CD4-positive, alpha-beta T cell (primary cell): ENCODE measurements at regions not wholly inside any gene's neighbourhood (a gene's known extent, or its start where the extent isn't known, plus 50 kb on each side); places are given as distances from the start of the nearest gene placed in this dataset.

ENCODE experiments used
- ATAC-seq: fragments of 200-7000 bp; cut with Tn5 transposase; one replicate; pipeline ENCODE4 v1.10.0; 2022; ENCODE audit warnings: mild to moderate bottlenecking; ENCODE audit not compliant: poor library complexity
- CTCF ChIA-PET: fragments of 350-600 bp; sonication (Branson Sonifier 250); formaldehyde crosslinking; loops from one replicate; lab custom pipeline; 2021; ENCODE audit warnings: antibody characterized with exemption, inconsistent platforms; lab: Charles Lee
- POLR2A ChIA-PET: fragments of 350-600 bp; sonication (Branson Sonifier 250); formaldehyde crosslinking; loops from one replicate; lab custom pipeline; 2021; ENCODE audit warnings: antibody characterized with exemption, inconsistent platforms; lab: Charles Lee
- DNase-seq, 14 experiments: peaks; one replicate each; pipeline ENCODE4 v3.0.0-alpha.2; 2013 to 2020; ENCODE audit warnings: mixed read lengths in 2 of 14
- H3K27ac ChIP-seq, 2 donors: one replicate each; pipeline versions ENCODE4 v1.5.1 to v1.7.0; 2013; ENCODE audit warnings: low read length in 2 of 2, low read depth in 1 of 2, mild to moderate bottlenecking in 1 of 2
- H3K27me3 ChIP-seq, 2 experiments: 1 replicate in 1 of 2; 2 replicates in 1 of 2; pipeline versions ENCODE4 v1.6.1 to v1.7.0; 2013; ENCODE audit warnings: low read length in 2 of 2, control low read depth in 1 of 2, mild to moderate bottlenecking in 1 of 2, moderate library complexity in 1 of 2; ENCODE audit not compliant: insufficient read depth in 2 of 2, control insufficient read depth in 1 of 2
- H3K36me3 ChIP-seq: one replicate; pipeline ENCODE4 v1.6.1; 2013; ENCODE audit warnings: low read length, control low read depth; ENCODE audit not compliant: insufficient read depth
- H3K4me1 ChIP-seq: one replicate; pipeline ENCODE4 v1.6.1; 2013; ENCODE audit warnings: low read length, control low read depth; ENCODE audit not compliant: insufficient read depth
- H3K4me3 ChIP-seq: one replicate; pipeline ENCODE4 v1.5.1; 2013; ENCODE audit warnings: mild to moderate bottlenecking, low read length, moderate library complexity
- H3K9me3 ChIP-seq, 2 experiments: 1 replicate in 1 of 2; 2 replicates in 1 of 2; pipeline versions ENCODE4 v1.6.1 to v1.7.0; 2013; ENCODE audit warnings: low read length in 2 of 2, mild to moderate bottlenecking in 2 of 2, control low read depth in 1 of 2, moderate library complexity in 1 of 2; ENCODE audit not compliant: control insufficient read depth in 1 of 2, insufficient read depth in 1 of 2
- H3K27ac Mint-ChIP-seq: one replicate; pipeline ENCODE4 v1.8.0; 2020; ENCODE audit warnings: mixed read lengths
- H3K27me3 Mint-ChIP-seq: one replicate; pipeline ENCODE4 v1.8.0; 2021; ENCODE audit warnings: mixed read lengths
- H3K36me3 Mint-ChIP-seq: one replicate; pipeline ENCODE4 v1.8.0; 2021; ENCODE audit warnings: low read depth, mixed read lengths
- H3K4me1 Mint-ChIP-seq: one replicate; pipeline ENCODE4 v1.8.0; 2021; ENCODE audit warnings: low read depth, mixed read lengths
- H3K4me3 Mint-ChIP-seq: one replicate; pipeline ENCODE4 v1.8.0; 2020; ENCODE audit warnings: mild to moderate bottlenecking, mixed read lengths
- H3K9me3 Mint-ChIP-seq: one replicate; pipeline ENCODE4 v1.8.0; 2020; ENCODE audit warnings: mixed read lengths
- intact Hi-C, 2 experiments: fragments of 100-400 bp; cut with DNase I in 1 of 2; cut with micrococcal nuclease in 1 of 2; formaldehyde crosslinking; loops; one replicate each; pipeline versions ENCODE4 v1.15.1 to v1.9.0; 2023 to 2025; cut with DNase I, micrococcal nuclease
- TF ChIP-seq, protein P1 (sequence below): fragments of 200-600 bp; IDR thresholded peaks from one replicate; pipeline ENCODE4 v1.8.0; 2022; ENCODE audit warnings: antibody characterized with exemption, mild to moderate bottlenecking

DNA sequence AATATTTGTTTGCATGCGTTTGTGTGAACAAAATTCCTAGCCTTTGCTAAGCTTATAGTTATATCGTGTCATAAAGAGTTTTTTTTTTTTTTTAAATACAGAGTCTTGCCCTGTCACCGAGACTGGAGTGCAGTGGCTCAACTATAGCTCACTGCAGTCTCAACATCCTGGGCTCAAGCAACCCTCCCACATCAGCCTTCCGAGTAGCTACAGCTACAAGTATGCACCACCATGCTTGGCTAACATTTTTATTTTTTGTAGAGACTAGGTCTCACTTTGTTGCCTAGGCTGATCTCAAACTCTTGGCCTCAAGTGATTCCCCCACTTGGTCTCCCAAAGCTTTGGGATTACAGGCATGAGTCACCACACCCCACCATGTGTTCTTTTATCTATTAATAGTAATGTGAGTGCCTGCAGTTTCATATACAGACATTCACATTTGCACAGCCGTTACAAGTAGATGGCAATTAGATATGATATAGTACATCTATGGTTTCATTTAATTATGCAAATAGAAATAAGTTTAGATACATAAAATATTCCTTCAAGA is 848.6 kb downstream of the PDCD6IP start:
- intact Hi-C loops, result no loop called here
- Mint-ChIP-seq H3K4me1 (no peaks in the 10 kb centered on the region), H3K27me3 (no peaks in the 10 kb centered on the region), H3K4me3 (no peak overlapping the region), H3K36me3 (no peaks in the 10 kb centered on the region), H3K9me3 (no peaks in the 10 kb centered on the region), H3K27ac (no peak overlapping the region)
- Histone ChIP-seq H3K27ac (no peak overlapping the region), H3K36me3 (no peaks in the 10 kb centered on the region), H3K4me1 (no peaks in the 10 kb centered on the region), H3K9me3 (no peaks in the 10 kb centered on the region), H3K4me3 (no peak overlapping the region), H3K27me3 (no peaks in the 10 kb centered on the region)
- TF ChIP-seq, protein P1, sequence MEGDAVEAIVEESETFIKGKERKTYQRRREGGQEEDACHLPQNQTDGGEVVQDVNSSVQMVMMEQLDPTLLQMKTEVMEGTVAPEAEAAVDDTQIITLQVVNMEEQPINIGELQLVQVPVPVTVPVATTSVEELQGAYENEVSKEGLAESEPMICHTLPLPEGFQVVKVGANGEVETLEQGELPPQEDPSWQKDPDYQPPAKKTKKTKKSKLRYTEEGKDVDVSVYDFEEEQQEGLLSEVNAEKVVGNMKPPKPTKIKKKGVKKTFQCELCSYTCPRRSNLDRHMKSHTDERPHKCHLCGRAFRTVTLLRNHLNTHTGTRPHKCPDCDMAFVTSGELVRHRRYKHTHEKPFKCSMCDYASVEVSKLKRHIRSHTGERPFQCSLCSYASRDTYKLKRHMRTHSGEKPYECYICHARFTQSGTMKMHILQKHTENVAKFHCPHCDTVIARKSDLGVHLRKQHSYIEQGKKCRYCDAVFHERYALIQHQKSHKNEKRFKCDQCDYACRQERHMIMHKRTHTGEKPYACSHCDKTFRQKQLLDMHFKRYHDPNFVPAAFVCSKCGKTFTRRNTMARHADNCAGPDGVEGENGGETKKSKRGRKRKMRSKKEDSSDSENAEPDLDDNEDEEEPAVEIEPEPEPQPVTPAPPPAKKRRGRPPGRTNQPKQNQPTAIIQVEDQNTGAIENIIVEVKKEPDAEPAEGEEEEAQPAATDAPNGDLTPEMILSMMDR, result no peak
- POLR2A ChIA-PET, result no interaction called here
- DNase-seq, result no peak
- CTCF ChIA-PET, result no interaction called here
- ATAC-seq, result no peak

DNA sequence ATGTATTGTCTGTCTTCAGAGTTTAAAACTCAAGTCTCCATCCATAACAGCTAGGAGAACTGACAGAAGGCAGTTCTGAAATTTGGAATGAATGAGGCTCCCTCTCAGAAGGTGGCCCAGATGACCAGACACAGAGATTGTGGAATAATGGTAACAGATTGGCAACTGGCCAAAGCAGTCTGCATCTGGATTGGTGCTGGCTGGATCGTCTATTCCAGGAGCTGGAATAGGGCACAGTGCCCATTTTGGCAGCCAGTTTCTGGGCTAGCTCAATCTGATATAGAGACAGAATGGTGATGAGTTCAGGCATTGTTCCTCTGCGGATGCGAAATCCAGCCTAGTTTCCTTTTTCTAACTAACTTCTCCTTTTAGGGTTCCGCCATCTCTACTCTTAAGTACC is 851.7 kb downstream of the PDCD6IP start:
- TF ChIP-seq, protein P1, result no peak
- no peak overlapping the region for H3K4me3 Mint-ChIP-seq
- no peak overlapping the region for H3K4me3 ChIP-seq
- ChIA-PET POLR2A (no interaction called here), CTCF (no interaction called here)
- H3K36me3 ChIP-seq, result no peaks in the 10 kb centered on the region
- ATAC-seq (no peak), DNase-seq (no peak)
- H3K27ac Mint-ChIP-seq, result no peak overlapping the region
- H3K36me3 Mint-ChIP-seq, result no peaks in the 10 kb centered on the region
- H3K4me1 ChIP-seq, result no peaks in the 10 kb centered on the region
- H3K27ac ChIP-seq, result no peak overlapping the region
- no peaks in the 10 kb centered on the region for H3K27me3 Mint-ChIP-seq
- intact Hi-C loops, result no loop called here
- no peaks in the 10 kb centered on the region for H3K9me3 ChIP-seq
- no peaks in the 10 kb centered on the region for H3K27me3 ChIP-seq
- H3K9me3 Mint-ChIP-seq, result no peaks in the 10 kb centered on the region
- H3K4me1 Mint-ChIP-seq, result no peaks in the 10 kb centered on the region

DNA sequence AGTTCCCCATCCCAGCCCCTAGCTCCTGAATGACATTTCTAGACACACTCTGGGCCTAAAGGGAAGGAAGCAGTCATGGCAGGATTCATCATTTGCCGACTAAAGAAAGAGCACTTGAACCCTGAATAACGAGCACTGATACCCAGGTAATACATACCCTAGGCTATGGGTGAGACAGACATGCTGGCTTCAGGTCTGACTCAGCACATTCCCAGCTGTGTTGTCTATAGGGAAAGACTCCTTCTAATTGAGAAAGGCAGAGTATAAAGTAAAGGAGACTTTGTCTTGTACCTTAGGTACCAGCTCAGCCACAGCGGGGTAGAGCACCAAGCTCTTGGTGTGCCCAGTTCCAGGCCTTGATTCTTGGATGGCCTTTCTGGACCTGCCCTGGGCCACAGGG is 870.5 kb downstream of the PDCD6IP start:
- Mint-ChIP-seq H3K4me1 (no peaks in the 10 kb centered on the region), H3K36me3 (no peaks in the 10 kb centered on the region), H3K27ac (no peak overlapping the region), H3K27me3 (no peaks in the 10 kb centered on the region), H3K4me3 (no peak overlapping the region), H3K9me3 (no peaks in the 10 kb centered on the region)
- TF ChIP-seq, protein P1, result no peak
- Histone ChIP-seq H3K4me1 (no peaks in the 10 kb centered on the region), H3K27me3 (no peaks in the 10 kb centered on the region), H3K4me3 (no peak overlapping the region), H3K27ac (no peak overlapping the region), H3K9me3 (no peaks in the 10 kb centered on the region), H3K36me3 (no peaks in the 10 kb centered on the region)
- CTCF ChIA-PET, result no interaction called here
- intact Hi-C loops, result no loop called here
- POLR2A ChIA-PET, result no interaction called here
- ATAC-seq, result no peak
- no peak for DNase-seq
